Naive thymus-derived CD8-positive, alpha-beta T cell (primary cell): ENCODE measurements at regions not wholly inside any gene's neighbourhood (a gene's known extent, or its start where the extent isn't known, plus 50 kb on each side); places are given as distances from the start of the nearest gene placed in this dataset.
A peak's percentile ranks its signal among the peaks of the same experiment; 100 is the strongest.
"Not testable (repeated sequence)": the region's sequence is repeated elsewhere in the genome, so short reads cannot be mapped to it uniquely, and the experiment has no call there.

ENCODE experiments used
- ATAC-seq, 2 donors: fragments of 150-1000 bp; cut with Tn5 transposase in 1 of 2; sonication (Bioruptor Pico), chemical (Tn5 transposase) in 1 of 2; 1 replicate in 1 of 2; 2 replicates in 1 of 2; pipeline ENCODE4 v1.10.0; 2021; ENCODE audit warnings: mild to moderate bottlenecking in 2 of 2, moderate library complexity in 2 of 2
- POLR2A ChIA-PET: fragments of 350-600 bp; sonication (Branson Sonifier 250); formaldehyde crosslinking; loops from one replicate; lab custom pipeline; 2021; ENCODE audit warnings: antibody characterized with exemption; lab: Charles Lee
- DNase-seq, 10 donors: peaks; one replicate each; pipeline versions ENCODE4 v3.0.0 to v3.0.0-alpha.2; 2020 to 2022
- H3K27ac Mint-ChIP-seq, 10 donors: one replicate each; pipeline ENCODE4 v1.8.0; 2020 to 2022; ENCODE audit warnings: mild to moderate bottlenecking in 10 of 10, mixed read lengths in 10 of 10, moderate library complexity in 4 of 10, inconsistent platforms in 1 of 10
- H3K27me3 Mint-ChIP-seq, 5 donors: one replicate each; pipeline ENCODE4 v1.8.0; 2021 to 2022; ENCODE audit warnings: mixed read lengths in 5 of 5
- H3K36me3 Mint-ChIP-seq, 3 donors: one replicate each; pipeline ENCODE4 v1.8.0; 2020 to 2022; ENCODE audit warnings: mixed read lengths in 3 of 3, mild to moderate bottlenecking in 2 of 3, inconsistent platforms in 1 of 3
- H3K4me1 Mint-ChIP-seq, 4 donors: one replicate each; pipeline ENCODE4 v1.8.0; 2021 to 2022; ENCODE audit warnings: mixed read lengths in 4 of 4
- H3K4me3 Mint-ChIP-seq, 10 donors: one replicate each; pipeline ENCODE4 v1.8.0; 2020 to 2022; ENCODE audit warnings: mild to moderate bottlenecking in 10 of 10, mixed read lengths in 10 of 10, moderate library complexity in 6 of 10, inconsistent platforms in 1 of 10
- H3K9me3 Mint-ChIP-seq, 9 donors: one replicate each; pipeline ENCODE4 v1.8.0; 2020 to 2022; ENCODE audit warnings: mixed read lengths in 9 of 9, mild to moderate bottlenecking in 3 of 9, inconsistent platforms in 1 of 9, moderate library complexity in 1 of 9

GRCh38 chr1:91207691-91208090 is 185.9 kb upstream of the ZNF644 start:
- H3K36me3 Mint-ChIP-seq, POLR2A ChIA-PET: not testable (repeated sequence)

GRCh38 chr1:91204150-91204549 is 182.3 kb upstream of the ZNF644 start:
- ATAC-seq, H3K36me3 Mint-ChIP-seq, POLR2A ChIA-PET, H3K4me1 Mint-ChIP-seq, DNase-seq, H3K9me3 Mint-ChIP-seq, H3K4me3 Mint-ChIP-seq, H3K27ac Mint-ChIP-seq: not testable (repeated sequence)
- peaks cover 6 to 27% (median 23%) of the 10 kb centered on the region in 5 donors for H3K27me3 Mint-ChIP-seq

More at GRCh38 chr1:91207691-91208090, 185.9 kb upstream of the ZNF644 start:
- peaks cover 3 to 37% (median 25%) of the 10 kb centered on the region in 5 donors for H3K27me3 Mint-ChIP-seq
- not testable (repeated sequence) for H3K27ac Mint-ChIP-seq, H3K4me1 Mint-ChIP-seq, DNase-seq, ATAC-seq, H3K9me3 Mint-ChIP-seq, H3K4me3 Mint-ChIP-seq

DNA sequence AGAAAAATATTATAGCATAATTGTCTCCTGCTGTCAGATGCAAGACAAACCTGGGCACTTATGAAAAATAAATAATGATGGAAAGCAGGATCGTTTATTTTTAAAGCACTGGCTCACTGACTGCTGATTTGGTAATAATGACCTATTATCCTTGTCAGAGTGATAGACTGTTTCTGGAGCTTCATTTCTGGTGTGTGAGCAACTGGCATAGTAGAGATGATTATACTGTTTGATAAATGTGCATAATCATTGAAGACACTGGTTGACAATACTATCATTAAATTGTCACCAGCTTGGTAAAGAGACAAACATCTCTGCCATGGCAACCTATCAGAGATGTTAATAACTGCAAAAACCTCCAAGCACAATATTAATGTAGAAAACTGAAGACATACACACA is 179.9 kb upstream of the ZNF644 start:
- Mint-ChIP-seq H3K27me3 (peaks cover 3 to 25% (median 17%) of the 10 kb centered on the region in 5 donors), H3K9me3 (no peaks in the 10 kb centered on the region), H3K36me3 (no peaks in the 10 kb centered on the region), H3K4me1 (no peaks in the 10 kb centered on the region), H3K4me3 (no peak overlapping the region), H3K27ac (no peak overlapping the region)
- DNase-seq (no peak), ATAC-seq (no peak)
- POLR2A ChIA-PET, result no interaction called here

- no peak overlapping the region for H3K4me3 Mint-ChIP-seq
- H3K27ac Mint-ChIP-seq, result no peak overlapping the region
- no peak for DNase-seq
- no peaks in the 10 kb centered on the region for H3K9me3 Mint-ChIP-seq
- no peak for ATAC-seq
- H3K36me3 Mint-ChIP-seq, result no peaks in the 10 kb centered on the region
- peaks cover 3 to 22% (median 15%) of the 10 kb centered on the region in 5 donors for H3K27me3 Mint-ChIP-seq
- H3K4me1 Mint-ChIP-seq, result no peaks in the 10 kb centered on the region
- POLR2A ChIA-PET, result no interaction called here
These were observed 179.3 kb upstream of the ZNF644 start for GRCh38 chr1:91201176-91201575.

- H3K27ac Mint-ChIP-seq, result no peak overlapping the region
- DNase-seq (no peak), ATAC-seq (no peak)
- no peaks in the 10 kb centered on the region for H3K36me3 Mint-ChIP-seq
- H3K9me3 Mint-ChIP-seq, result no peaks in the 10 kb centered on the region
- POLR2A ChIA-PET, result no interaction called here
- H3K27me3 Mint-ChIP-seq, result peaks cover 3 to 22% (median 16%) of the 10 kb centered on the region in 5 donors
- H3K4me1 Mint-ChIP-seq, result no peaks in the 10 kb centered on the region
- H3K4me3 Mint-ChIP-seq, result no peak overlapping the region
These were observed 178.8 kb upstream of the ZNF644 start for GRCh38 chr1:91200675-91201074.

DNA sequence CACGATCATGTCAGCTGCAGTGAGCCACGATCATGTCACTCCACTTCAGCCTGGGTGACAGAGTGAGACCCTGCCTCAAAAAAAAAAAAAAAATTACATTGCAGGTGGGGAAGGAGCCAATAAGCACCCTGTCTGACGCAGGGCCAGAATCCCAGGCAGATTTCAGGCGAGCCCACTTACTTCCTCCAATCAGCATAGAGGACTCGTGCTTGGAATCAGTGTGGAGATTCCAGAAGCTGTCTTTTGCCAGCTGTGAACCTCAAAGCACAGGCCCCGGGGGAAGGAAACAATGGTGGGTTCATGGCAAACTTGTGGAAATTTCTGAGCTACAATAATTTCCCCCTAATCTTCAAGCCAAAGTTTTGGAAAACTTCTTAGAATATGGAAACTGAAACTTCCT is 178.2 kb upstream of the ZNF644 start:
- DNase-seq (no peak), ATAC-seq (no peak)
- Mint-ChIP-seq H3K27me3 (peaks cover 3 to 20% (median 15%) of the 10 kb centered on the region in 5 donors), H3K27ac (peak overlapping the region in 1 of 10 donors; percentile 2), H3K9me3 (no peaks in the 10 kb centered on the region), H3K36me3 (no peaks in the 10 kb centered on the region), H3K4me3 (no peak overlapping the region), H3K4me1 (no peaks in the 10 kb centered on the region)
- POLR2A ChIA-PET, result interaction anchor here (0.7 kb wide), 1 partner anchor 22 kb away, joined by 4 read pairs; no protein-coding TSS in a partner anchor

GRCh38 chr1:91190996-91191395 is 169.2 kb upstream of the ZNF644 start:
- DNase-seq, result no peak
- POLR2A ChIA-PET, result no interaction called here
- Mint-ChIP-seq H3K27me3 (peaks cover 18 to 40% (median 24%) of the 10 kb centered on the region in 5 donors), H3K4me3 (no peak overlapping the region), H3K4me1 (no peaks in the 10 kb centered on the region), H3K9me3 (peaks cover 0 to 18% (median 3%) of the 10 kb centered on the region in 9 donors), H3K27ac (no peak overlapping the region), H3K36me3 (peaks cover 0 to 10% (median 2%) of the 10 kb centered on the region in 3 donors)
- no peak for ATAC-seq

DNA sequence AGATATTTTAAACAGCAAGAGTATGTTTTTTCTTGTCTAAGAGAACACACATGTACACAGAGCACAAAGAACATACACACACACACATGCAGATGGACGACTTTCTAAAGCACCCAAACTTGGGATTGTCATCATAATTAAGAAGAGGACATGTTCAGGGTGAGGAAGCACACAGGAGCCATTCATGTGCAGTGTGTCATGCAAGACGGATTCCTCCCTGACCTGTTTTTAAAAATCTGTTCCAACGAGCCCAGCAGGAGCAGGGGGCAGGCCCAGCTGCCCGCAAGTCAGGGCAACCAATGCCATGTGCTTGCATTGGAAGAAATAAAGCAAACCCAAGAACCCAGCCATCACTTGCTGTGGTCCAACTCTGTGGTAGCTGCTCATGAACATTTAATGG is 167.3 kb upstream of the ZNF644 start:
- DNase-seq, result no peak
- Mint-ChIP-seq H3K4me3 (no peak overlapping the region), H3K27me3 (peaks cover 18 to 40% (median 24%) of the 10 kb centered on the region in 5 donors), H3K4me1 (no peaks in the 10 kb centered on the region), H3K27ac (no peak overlapping the region), H3K9me3 (peaks cover 0 to 32% (median 13%) of the 10 kb centered on the region in 9 donors), H3K36me3 (peaks cover 0 to 16% (median 2%) of the 10 kb centered on the region in 3 donors)
- POLR2A ChIA-PET, result no interaction called here
- ATAC-seq, result no peak

- ATAC-seq, H3K27ac Mint-ChIP-seq, H3K4me3 Mint-ChIP-seq, POLR2A ChIA-PET, DNase-seq, H3K4me1 Mint-ChIP-seq: not testable (repeated sequence)
- peaks cover 0 to 16% (median 2%) of the 10 kb centered on the region in 3 donors for H3K36me3 Mint-ChIP-seq
- H3K9me3 Mint-ChIP-seq, result peaks cover 0 to 44% (median 19%) of the 10 kb centered on the region in 9 donors
- peaks cover 0 to 18% (median 7%) of the 10 kb centered on the region in 5 donors for H3K27me3 Mint-ChIP-seq
These were observed 161.0 kb upstream of the ZNF644 start for GRCh38 chr1:91182807-91183206.

DNA sequence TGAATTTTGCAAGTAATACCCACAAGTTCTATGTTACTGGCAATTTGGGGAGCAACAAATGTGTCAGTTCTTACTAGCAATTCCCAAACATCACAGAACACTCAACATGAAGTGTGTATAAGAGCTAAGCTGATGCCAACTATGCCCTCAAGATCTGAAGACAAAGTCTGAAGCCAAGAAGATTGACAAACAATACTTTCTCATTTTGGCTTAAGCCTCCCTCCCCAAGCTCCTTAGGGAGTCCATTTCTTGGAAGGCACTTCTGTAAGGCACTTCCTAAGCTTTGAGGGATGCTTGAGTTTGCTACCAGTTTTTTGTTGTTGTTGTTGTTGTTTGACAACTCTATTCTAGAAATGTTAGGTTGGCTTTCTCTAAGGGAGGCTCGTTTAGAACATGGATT is 154.4 kb upstream of the ZNF644 start:
- POLR2A ChIA-PET, result no interaction called here
- ATAC-seq (no peak), DNase-seq (no peak)
- H3K4me3 Mint-ChIP-seq, result no peak overlapping the region
- H3K27me3 Mint-ChIP-seq, result peaks cover 16 to 49% (median 26%) of the 10 kb centered on the region in 5 donors
- no peaks in the 10 kb centered on the region for H3K36me3 Mint-ChIP-seq
- H3K9me3 Mint-ChIP-seq, result peaks cover 0 to 3% (median 0%) of the 10 kb centered on the region in 9 donors
- no peaks in the 10 kb centered on the region for H3K4me1 Mint-ChIP-seq
- H3K27ac Mint-ChIP-seq, result no peak overlapping the region

- Mint-ChIP-seq H3K4me3 (no peak overlapping the region), H3K4me1 (no peaks in the 10 kb centered on the region), H3K27ac (no peak overlapping the region), H3K36me3 (no peaks in the 10 kb centered on the region), H3K9me3 (peaks cover 0 to under 1% (median 0%) of the 10 kb centered on the region in 9 donors), H3K27me3 (peaks cover 16 to 49% (median 26%) of the 10 kb centered on the region in 5 donors)
- ATAC-seq (no peak), DNase-seq (no peak)
- POLR2A ChIA-PET, result no interaction called here
These were observed 152.9 kb upstream of the ZNF644 start for GRCh38 chr1:91174734-91175133.

DNA sequence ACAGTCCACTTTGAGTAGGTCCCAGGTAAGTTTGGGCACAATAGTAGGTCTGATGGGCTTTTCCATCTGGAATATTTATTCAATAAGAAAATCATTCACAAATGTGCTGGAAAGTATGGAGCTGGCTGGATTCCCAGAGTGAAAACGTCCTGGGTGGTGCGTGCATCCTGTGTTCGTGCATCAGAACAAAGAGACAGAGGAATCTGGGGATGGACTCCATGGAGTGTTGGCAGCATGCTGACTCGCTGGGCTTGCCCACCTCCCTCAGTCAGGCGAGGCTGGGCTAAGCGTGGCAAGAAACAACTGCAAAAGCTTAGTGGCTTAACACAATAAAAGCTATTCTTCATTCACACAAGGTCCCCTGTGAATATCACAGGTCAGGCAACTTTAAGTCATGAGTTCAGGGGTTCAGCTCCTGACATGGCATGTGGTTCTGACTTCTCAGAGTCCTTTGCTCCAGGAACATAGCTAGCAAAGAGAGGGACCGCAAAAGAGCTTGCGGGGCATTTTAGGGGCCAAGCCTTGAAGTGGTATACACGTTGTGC is 151.6 kb upstream of the ZNF644 start:
- Mint-ChIP-seq H3K36me3 (no peaks in the 10 kb centered on the region), H3K27ac (no peak overlapping the region), H3K4me1 (no peaks in the 10 kb centered on the region), H3K4me3 (no peak overlapping the region), H3K27me3 (peaks cover 16 to 49% (median 26%) of the 10 kb centered on the region in 5 donors), H3K9me3 (no peaks in the 10 kb centered on the region)
- DNase-seq (no peak), ATAC-seq (no peak)
- POLR2A ChIA-PET, result no interaction called here

- no peak for ATAC-seq
- DNase-seq, result no peak
- H3K9me3 Mint-ChIP-seq, result no peaks in the 10 kb centered on the region
- POLR2A ChIA-PET, result no interaction called here
- H3K36me3 Mint-ChIP-seq, result no peaks in the 10 kb centered on the region
- no peak overlapping the region for H3K27ac Mint-ChIP-seq
- H3K4me1 Mint-ChIP-seq, result peaks cover 0 to 1% (median 0%) of the 10 kb centered on the region in 4 donors
- peaks cover 16 to 52% (median 28%) of the 10 kb centered on the region in 5 donors for H3K27me3 Mint-ChIP-seq
- H3K4me3 Mint-ChIP-seq, result no peak overlapping the region
These were observed 150.7 kb upstream of the ZNF644 start for GRCh38 chr1:91172541-91172940.

- no peak overlapping the region for H3K27ac Mint-ChIP-seq
- H3K9me3 Mint-ChIP-seq, result no peaks in the 10 kb centered on the region
- H3K4me1 Mint-ChIP-seq, result peaks cover 0 to 1% (median 0%) of the 10 kb centered on the region in 4 donors
- H3K27me3 Mint-ChIP-seq, result peaks cover 16 to 50% (median 31%) of the 10 kb centered on the region in 5 donors
- no peak overlapping the region for H3K4me3 Mint-ChIP-seq
- H3K36me3 Mint-ChIP-seq, result no peaks in the 10 kb centered on the region
- DNase-seq, result no peak
- no peak for ATAC-seq
- POLR2A ChIA-PET, result no interaction called here
These were observed 150.1 kb upstream of the ZNF644 start for GRCh38 chr1:91171898-91172297.
